BLaER1 treated with 17β-estradiol and CSF1 and Interleukin-3, amounts not matched to agents 10 nM and 100 nM (cell line): ENCODE measurements at regions not wholly inside any gene's neighbourhood (a gene's known extent, or its start where the extent isn't known, plus 50 kb on each side); places are given as distances from the start of the nearest gene placed in this dataset.

Experiments used
- H3K27ac ChIP-seq, 11 experiments: shearing (Covaris generic); formaldehyde crosslinking; 2 replicates each; pipeline ENCODE4 v1.8.1; 2022
- H3K27me3 ChIP-seq, 11 experiments: shearing (Covaris generic); formaldehyde crosslinking; 2 replicates each; pipeline ENCODE4 v1.8.1; 2022
- H3K36me3 ChIP-seq, 11 experiments: shearing (Covaris generic); formaldehyde crosslinking; 2 replicates each; pipeline ENCODE4 v1.8.1; 2022
- H3K4me1 ChIP-seq, 10 experiments: shearing (Covaris generic); formaldehyde crosslinking; 2 replicates each; pipeline ENCODE4 v1.8.1; 2022
- H3K4me2 ChIP-seq, 11 experiments: shearing (Covaris generic); formaldehyde crosslinking; 2 replicates each; pipeline ENCODE4 v1.8.1; 2022
- H3K4me3 ChIP-seq, 10 experiments: shearing (Covaris generic); formaldehyde crosslinking; 2 replicates each; pipeline ENCODE4 v1.8.1; 2022
- H3K9ac ChIP-seq, 11 experiments: shearing (Covaris generic); formaldehyde crosslinking; 2 replicates each; pipeline ENCODE4 v1.8.1; 2022
- H3K9me3 ChIP-seq, 11 experiments: shearing (Covaris generic); formaldehyde crosslinking; replicated peaks in 1 of 11; 2 replicates each; pipeline ENCODE4 v1.8.1; 2022
- H4K20me1 ChIP-seq, 11 experiments: shearing (Covaris generic); formaldehyde crosslinking; 2 replicates each; pipeline ENCODE4 v1.8.1; 2022
- Cebpa-rat ChIP-seq, 11 experiments: shearing (Covaris generic); IDR thresholded peaks; 2 replicates each; pipeline ENCODE4 v1.8.1; 2022

DNA sequence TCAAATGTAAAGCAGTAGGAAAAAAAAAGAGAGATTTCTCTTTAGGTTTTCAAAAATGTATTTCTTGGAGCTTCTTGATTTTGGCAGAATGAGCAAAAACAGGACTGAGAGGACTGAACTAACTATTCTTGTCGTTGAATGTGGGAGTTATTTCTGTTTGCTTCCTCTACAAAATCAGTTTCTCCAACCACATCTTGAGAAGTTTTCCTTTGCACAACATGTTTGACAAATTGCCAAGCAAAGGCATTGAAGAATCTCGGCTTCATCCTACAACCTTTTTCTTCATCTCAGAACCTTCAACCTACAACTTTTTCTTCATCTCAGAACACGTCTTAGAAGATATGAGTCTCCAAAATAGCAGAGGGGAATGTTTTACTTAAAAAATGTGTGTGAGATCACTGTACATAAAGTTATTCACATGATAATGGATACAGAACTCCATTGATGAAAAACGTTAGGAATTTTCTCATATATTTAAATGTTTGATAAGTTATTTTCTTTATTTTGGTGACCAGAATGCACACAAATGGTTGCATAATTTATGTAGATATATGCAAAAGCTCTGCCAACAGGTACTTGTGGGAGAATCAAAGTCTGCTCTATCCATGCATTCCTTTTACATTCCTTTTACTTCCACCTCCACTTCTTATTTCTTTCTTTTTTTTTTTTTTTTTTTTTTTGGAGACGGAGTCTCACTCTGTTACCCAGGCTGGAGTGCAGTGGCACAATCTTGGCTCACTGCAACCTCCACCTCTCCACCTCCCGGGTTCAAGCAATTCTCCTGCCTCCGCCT lies 370.0 kb downstream of the KCNJ2 start:
- Histone ChIP-seq H3K4me1 (peaks cover 0 to 37% (median 4%) of the 10 kb centered on the region in 10 experiments; a peak in 8 of 20 replicates), H3K27ac (0 out of 22 replicates have a peak overlapping the region, but pooled peaks of 1 of the 11 experiments have one; percentile 11), H4K20me1 (no peaks in the 10 kb centered on the region), H3K4me2 (peak overlapping the region in 7 of 11 experiments; percentile 1 to 57 (median 44); a peak in 11 of 22 replicates), H3K4me3 (no peak overlapping the region), H3K27me3 (no peaks in the 10 kb centered on the region), H3K36me3 (no peaks in the 10 kb centered on the region), H3K9me3 (peaks cover 0 to 13% (median 0%) of the 10 kb centered on the region in 11 experiments; a peak in 5 of 22 replicates), H3K9ac (no peak overlapping the region)
- TF ChIP-seq Cebpa-rat (IDR thresholded peaks at IDR 0.05): no peak

DNA sequence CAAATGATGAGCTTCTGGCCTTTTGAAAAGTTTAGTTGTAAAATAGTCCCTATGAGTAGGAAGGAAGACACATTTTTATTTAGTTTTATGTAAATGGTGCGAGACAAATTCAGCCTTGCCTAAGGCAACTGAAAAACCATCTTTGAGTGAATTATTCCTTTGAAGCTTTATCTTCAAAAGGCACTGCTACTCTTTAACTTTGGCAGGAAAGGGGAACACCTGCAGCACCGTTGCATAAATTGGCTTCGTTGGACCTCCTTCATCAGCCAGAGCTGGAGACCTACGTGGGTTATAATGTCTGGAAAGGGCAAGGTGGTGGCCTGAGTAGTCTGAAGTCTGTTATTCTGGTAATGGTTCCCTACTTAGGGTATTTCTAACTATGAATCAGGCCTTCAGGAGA lies 373.5 kb downstream of the KCNJ2 start:
- H3K27me3 ChIP-seq: no peaks in the 10 kb centered on the region

DNA sequence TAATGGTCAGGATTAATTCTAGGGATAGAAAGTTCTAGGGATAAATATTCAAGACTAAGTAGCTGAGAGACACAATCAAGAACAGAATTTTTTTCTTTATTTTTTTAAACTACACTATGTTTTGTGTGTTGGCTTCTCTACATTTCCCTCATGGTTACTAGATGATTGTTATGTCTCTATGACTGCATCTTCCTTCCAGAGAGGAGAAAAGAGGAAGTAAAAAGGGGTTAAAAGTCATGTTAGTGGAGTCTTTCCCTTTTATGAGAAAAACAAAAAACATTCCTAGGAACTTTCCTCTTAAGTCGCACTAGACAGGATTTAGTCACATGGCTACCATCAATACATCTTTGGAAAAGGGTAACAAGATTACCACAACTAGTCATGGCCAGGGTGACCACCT lies 375.0 kb downstream of the KCNJ2 start:
- Histone ChIP-seq H3K36me3 (no peaks in the 10 kb centered on the region), H3K4me1 (peaks cover 0 to 19% (median 0%) of the 10 kb centered on the region in 10 experiments; a peak in 6 of 20 replicates), H3K9me3 (no peaks in the 10 kb centered on the region), H3K4me3 (no peak overlapping the region), H4K20me1 (no peaks in the 10 kb centered on the region), H3K27me3 (no peaks in the 10 kb centered on the region), H3K4me2 (peak overlapping the region in 3 of 11 experiments; percentile 5 to 54 (median 34); a peak in 3 of 22 replicates), H3K27ac (peak overlapping the region in 4 of 11 experiments; percentile 27 to 83 (median 72); a peak in 7 of 22 replicates), H3K9ac (peak overlapping the region in 2 of 11 experiments; percentile 41 to 58; a peak in 1 of 22 replicates)
- no peak for TF ChIP-seq Cebpa-rat (IDR thresholded peaks at IDR 0.05)

More for the DNA sequence above, 373.5 kb downstream of the KCNJ2 start:
- no peaks in the 10 kb centered on the region for H4K20me1 ChIP-seq
- H3K27ac ChIP-seq: peak overlapping the region in 1 of 11 experiments; percentile 80; a peak in 1 of 22 replicates
- no peak overlapping the region for H3K4me2 ChIP-seq
- H3K4me1 ChIP-seq: peaks cover 0 to 34% (median 4%) of the 10 kb centered on the region in 10 experiments; a peak in 8 of 20 replicates
- H3K9ac ChIP-seq: no peak overlapping the region
- H3K9me3 ChIP-seq: no peaks in the 10 kb centered on the region
- no peak overlapping the region for H3K4me3 ChIP-seq
- no peaks in the 10 kb centered on the region for H3K36me3 ChIP-seq
- no peak for TF ChIP-seq Cebpa-rat (IDR thresholded peaks at IDR 0.05)

DNA sequence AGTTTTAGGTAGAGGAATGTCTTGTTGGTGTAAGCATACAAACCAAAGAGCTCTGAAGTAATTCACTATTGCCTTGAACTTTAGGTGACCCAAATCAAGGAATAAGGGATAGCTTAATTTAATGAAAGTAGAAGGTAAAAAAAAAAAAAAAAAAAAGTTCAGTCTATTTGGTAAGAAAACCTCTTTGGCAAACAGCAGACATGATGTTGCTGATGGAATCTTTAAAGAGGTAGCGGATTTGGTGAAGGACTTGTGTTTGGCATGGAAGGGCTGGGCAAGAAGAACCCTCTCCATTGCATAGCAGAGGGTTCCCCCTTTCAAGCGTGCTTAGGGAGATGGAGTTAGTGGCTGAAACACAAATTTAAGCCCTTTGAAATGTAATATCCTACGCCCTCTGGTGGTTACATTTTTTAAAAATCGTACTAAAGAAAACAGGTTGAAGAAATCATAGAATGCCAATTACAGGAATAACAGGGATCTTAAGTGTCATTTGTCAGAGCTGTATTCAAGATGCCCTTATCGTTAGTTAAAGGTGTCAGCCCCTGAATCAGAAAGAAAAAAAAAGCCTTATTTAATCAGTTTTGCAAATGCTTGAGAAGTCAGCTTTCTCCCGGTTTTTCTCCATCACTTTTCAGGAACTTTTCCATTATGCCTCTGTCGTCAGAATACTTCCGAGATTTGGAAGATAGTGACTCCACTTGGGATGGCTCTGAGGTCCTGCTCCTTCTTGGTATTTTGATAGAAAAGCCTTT lies 383.1 kb downstream of the KCNJ2 start:
- Histone ChIP-seq H3K27me3 (no peaks in the 10 kb centered on the region), H3K9ac (no peak overlapping the region), H3K36me3 (no peaks in the 10 kb centered on the region), H3K9me3 (peaks cover 0 to 8% (median 4%) of the 10 kb centered on the region in 11 experiments; a peak in 6 of 22 replicates), H3K27ac (no peak overlapping the region), H4K20me1 (no peaks in the 10 kb centered on the region), H3K4me3 (no peak overlapping the region), H3K4me2 (0 out of 22 replicates have a peak overlapping the region, but pooled peaks of 1 of the 11 experiments have one; percentile 7), H3K4me1 (peaks cover 0 to 7% (median 0%) of the 10 kb centered on the region in 10 experiments; a peak in 3 of 20 replicates)
- TF ChIP-seq Cebpa-rat (IDR thresholded peaks at IDR 0.05): no peak

DNA sequence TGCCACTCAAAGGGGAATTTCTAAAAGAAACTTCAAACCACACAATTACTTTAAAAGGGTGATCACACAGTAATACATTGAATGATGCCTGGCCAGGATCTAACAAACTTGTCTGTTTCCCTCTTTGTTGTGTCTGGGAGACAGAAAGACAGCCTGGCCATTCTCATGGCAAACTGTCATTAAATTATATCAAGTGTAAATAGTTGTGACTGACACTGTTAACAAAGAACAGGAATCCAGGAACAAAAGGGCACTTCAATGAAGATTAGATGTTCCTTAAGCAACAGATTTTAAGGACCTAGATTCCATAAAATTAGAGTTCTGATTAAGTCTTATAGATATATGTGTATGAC lies 383.6 kb downstream of the KCNJ2 start:
- H3K4me2 ChIP-seq: no peak overlapping the region
- H3K27ac ChIP-seq: no peak overlapping the region
- no peaks in the 10 kb centered on the region for H3K27me3 ChIP-seq
- H4K20me1 ChIP-seq: no peaks in the 10 kb centered on the region
- H3K4me1 ChIP-seq: peaks cover 0 to 7% (median 0%) of the 10 kb centered on the region in 10 experiments; a peak in 3 of 20 replicates
- H3K36me3 ChIP-seq: no peaks in the 10 kb centered on the region
- H3K9ac ChIP-seq: no peak overlapping the region; a peak in 1 of 22 replicates
- peaks cover 0 to 8% (median 4%) of the 10 kb centered on the region in 11 experiments; a peak in 6 of 22 replicates for H3K9me3 ChIP-seq
- TF ChIP-seq Cebpa-rat (IDR thresholded peaks at IDR 0.05): no peak
- H3K4me3 ChIP-seq: no peak overlapping the region

DNA sequence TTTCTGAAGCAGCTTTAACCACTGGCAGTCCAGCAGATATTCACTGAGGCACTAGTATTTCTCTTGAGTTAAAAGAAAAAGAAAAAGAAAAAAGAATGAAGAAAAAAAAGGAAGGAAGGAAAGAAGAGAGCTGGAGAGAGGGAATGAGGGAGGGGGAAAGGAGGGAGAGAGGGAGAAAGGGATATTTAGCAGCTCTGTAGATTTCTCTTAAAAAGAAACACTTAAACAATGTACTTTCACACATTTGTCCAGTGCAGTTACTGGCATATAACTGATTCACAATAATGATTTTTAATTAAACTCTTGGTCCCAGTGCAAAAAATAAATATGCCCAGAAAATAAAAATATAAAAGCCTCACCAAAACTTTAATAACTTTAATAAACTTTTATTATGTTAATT lies 386.4 kb downstream of the KCNJ2 start:
- Histone ChIP-seq H3K36me3 (no peaks in the 10 kb centered on the region), H3K4me3 (no peak overlapping the region), H3K27ac (no peak overlapping the region), H3K9me3 (peaks cover 0 to 6% (median 2%) of the 10 kb centered on the region in 11 experiments; a peak in 6 of 22 replicates), H4K20me1 (no peaks in the 10 kb centered on the region), H3K4me2 (no peak overlapping the region), H3K4me1 (peaks cover 0 to 7% (median 0%) of the 10 kb centered on the region in 10 experiments; a peak in 3 of 20 replicates), H3K27me3 (no peaks in the 10 kb centered on the region), H3K9ac (no peak overlapping the region)
- TF ChIP-seq Cebpa-rat (IDR thresholded peaks at IDR 0.05): no peak

DNA sequence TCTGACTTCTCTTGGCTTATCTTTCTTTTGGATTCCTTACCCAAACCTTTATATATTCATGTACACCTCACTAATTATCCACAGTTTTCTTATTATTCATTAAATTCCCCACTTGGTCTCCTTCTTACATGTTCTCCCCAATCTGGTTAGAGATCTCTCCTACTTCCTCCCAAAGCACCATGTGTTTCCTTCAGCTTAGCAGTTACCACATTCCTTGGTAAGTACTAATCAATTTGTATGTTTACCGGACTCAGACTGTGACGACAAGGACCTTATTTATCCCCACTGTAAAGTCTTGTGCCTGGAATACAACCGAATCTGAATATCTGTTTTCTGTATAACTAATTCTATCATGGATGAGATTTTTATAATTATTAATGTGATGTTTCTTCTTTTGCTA lies 389.5 kb downstream of the KCNJ2 start:
- H4K20me1 ChIP-seq: no peaks in the 10 kb centered on the region
- H3K4me2 ChIP-seq: no peak overlapping the region
- TF ChIP-seq Cebpa-rat (IDR thresholded peaks at IDR 0.05): no peak
- no peak overlapping the region for H3K9ac ChIP-seq
- no peaks in the 10 kb centered on the region for H3K27me3 ChIP-seq
- no peaks in the 10 kb centered on the region for H3K4me1 ChIP-seq
- H3K27ac ChIP-seq: no peak overlapping the region
- H3K4me3 ChIP-seq: no peak overlapping the region
- H3K9me3 ChIP-seq: no peaks in the 10 kb centered on the region
- H3K36me3 ChIP-seq: no peaks in the 10 kb centered on the region

DNA sequence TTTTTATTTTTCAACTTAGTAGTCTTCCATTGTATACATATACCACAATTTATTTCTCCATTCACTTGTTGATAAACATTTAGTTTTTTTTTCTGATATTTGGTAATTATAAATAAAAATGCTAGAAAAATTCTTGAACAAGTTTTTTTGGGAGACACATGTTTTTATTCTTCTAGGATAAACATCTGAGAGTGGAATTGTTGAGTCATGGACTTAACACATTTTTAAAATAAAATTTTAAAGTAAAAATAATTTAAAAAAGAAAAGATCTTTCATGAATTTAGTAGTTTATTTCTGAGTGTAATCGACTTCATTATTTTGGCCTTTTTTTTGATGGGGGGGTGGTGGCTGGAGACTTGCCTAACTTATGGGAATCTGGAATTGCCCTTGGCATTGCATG lies 391.1 kb downstream of the KCNJ2 start:
- Histone ChIP-seq H3K4me2 (no peak overlapping the region), H3K9me3 (no peaks in the 10 kb centered on the region), H3K36me3 (no peaks in the 10 kb centered on the region), H3K9ac (no peak overlapping the region), H3K27ac (no peak overlapping the region), H3K27me3 (no peaks in the 10 kb centered on the region), H3K4me3 (no peak overlapping the region), H4K20me1 (no peaks in the 10 kb centered on the region), H3K4me1 (no peaks in the 10 kb centered on the region)
- TF ChIP-seq Cebpa-rat (IDR thresholded peaks at IDR 0.05): no peak

DNA sequence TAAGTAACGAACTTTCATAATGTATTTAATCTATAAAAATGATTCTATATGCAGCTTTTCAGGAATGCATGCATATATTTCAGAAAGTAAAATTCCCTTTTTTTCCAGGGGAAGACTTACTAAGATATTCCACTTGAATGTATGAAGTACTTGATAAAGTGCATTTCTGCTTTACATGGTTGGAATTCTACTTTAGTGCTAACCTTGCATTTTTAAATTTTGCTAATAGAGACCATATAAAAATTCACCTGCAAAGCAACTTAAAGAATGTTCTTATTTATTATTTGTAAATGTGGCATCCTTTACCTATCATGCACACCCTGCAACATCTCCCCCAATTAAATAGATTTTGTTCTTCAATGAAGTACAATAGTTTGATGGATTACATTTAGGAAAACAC lies 392.8 kb downstream of the KCNJ2 start:
- Histone ChIP-seq H3K27me3 (no peaks in the 10 kb centered on the region), H3K9ac (no peak overlapping the region), H3K27ac (no peak overlapping the region), H3K36me3 (no peaks in the 10 kb centered on the region), H3K9me3 (no peaks in the 10 kb centered on the region), H3K4me2 (no peak overlapping the region), H3K4me3 (no peak overlapping the region), H3K4me1 (no peaks in the 10 kb centered on the region), H4K20me1 (no peaks in the 10 kb centered on the region)
- TF ChIP-seq Cebpa-rat (IDR thresholded peaks at IDR 0.05): no peak
